ENCODE measurements at regions not wholly inside any gene's neighbourhood (a gene's known extent, or its start where the extent isn't known, plus 50 kb on each side); places are given as distances from the start of the nearest gene placed in this dataset.

GRCh38 chr5:166163996-166164610 lies 2127.3 kb upstream of the WWC1 start:
- TF ChIP-seq, protein P1, sequence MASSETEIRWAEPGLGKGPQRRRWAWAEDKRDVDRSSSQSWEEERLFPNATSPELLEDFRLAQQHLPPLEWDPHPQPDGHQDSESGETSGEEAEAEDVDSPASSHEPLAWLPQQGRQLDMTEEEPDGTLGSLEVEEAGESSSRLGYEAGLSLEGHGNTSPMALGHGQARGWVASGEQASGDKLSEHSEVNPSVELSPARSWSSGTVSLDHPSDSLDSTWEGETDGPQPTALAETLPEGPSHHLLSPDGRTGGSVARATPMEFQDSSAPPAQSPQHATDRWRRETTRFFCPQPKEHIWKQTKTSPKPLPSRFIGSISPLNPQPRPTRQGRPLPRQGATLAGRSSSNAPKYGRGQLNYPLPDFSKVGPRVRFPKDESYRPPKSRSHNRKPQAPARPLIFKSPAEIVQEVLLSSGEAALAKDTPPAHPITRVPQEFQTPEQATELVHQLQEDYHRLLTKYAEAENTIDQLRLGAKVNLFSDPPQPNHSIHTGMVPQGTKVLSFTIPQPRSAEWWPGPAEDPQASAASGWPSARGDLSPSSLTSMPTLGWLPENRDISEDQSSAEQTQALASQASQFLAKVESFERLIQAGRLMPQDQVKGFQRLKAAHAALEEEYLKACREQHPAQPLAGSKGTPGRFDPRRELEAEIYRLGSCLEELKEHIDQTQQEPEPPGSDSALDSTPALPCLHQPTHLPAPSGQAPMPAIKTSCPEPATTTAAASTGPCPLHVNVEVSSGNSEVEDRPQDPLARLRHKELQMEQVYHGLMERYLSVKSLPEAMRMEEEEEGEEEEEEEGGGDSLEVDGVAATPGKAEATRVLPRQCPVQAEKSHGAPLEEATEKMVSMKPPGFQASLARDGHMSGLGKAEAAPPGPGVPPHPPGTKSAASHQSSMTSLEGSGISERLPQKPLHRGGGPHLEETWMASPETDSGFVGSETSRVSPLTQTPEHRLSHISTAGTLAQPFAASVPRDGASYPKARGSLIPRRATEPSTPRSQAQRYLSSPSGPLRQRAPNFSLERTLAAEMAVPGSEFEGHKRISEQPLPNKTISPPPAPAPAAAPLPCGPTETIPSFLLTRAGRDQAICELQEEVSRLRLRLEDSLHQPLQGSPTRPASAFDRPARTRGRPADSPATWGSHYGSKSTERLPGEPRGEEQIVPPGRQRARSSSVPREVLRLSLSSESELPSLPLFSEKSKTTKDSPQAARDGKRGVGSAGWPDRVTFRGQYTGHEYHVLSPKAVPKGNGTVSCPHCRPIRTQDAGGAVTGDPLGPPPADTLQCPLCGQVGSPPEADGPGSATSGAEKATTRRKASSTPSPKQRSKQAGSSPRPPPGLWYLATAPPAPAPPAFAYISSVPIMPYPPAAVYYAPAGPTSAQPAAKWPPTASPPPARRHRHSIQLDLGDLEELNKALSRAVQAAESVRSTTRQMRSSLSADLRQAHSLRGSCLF (CRISPR knock-in tag; IDR thresholded peaks at IDR 0.05; ENCODE audit: borderline replicate concordance), result no peak
- TF ChIP-seq DPF2 (CRISPR knock-in tag; IDR thresholded peaks at IDR 0.05; ENCODE audit: borderline replicate concordance, low read depth), result no peak
- no peak for TF ChIP-seq SP5 (CRISPR knock-in tag; IDR thresholded peaks at IDR 0.05; ENCODE audit: borderline replicate concordance, low read depth)
- no peak for TF ChIP-seq CHD4 (IDR thresholded peaks at IDR 0.05; ENCODE audit: borderline replicate concordance, low read length)
- TF ChIP-seq KAT7 (CRISPR knock-in tag; IDR thresholded peaks at IDR 0.05; ENCODE audit: borderline replicate concordance), result no peak
- no peak for TF ChIP-seq THYN1 (CRISPR knock-in tag; IDR thresholded peaks at IDR 0.05; ENCODE audit: borderline replicate concordance, low read depth)
- no peak for TF ChIP-seq HMG20A (CRISPR knock-in tag; IDR thresholded peaks at IDR 0.05; ENCODE audit: borderline replicate concordance)
- no peak for TF ChIP-seq IRF2 (CRISPR knock-in tag; IDR thresholded peaks at IDR 0.05)
- ChIA-PET CTCF (ENCODE audit: low intra/inter-chr PET ratio, low total read pairs) (no interaction called here), POLR2A (no interaction called here)

More at GRCh38 chr5:166163996-166164610, 2127.3 kb upstream of the WWC1 start:
- no peak for ATAC-seq
- H3K9me3 ChIP-seq (ENCODE audit: low read length), result peaks cover 78% of the 10 kb centered on the region
- 21% methylated on average over 3 of the region's 3 CpGs for WGBS (ENCODE audit: low lambda C conversion rate)
- H4K20me1 ChIP-seq (ENCODE audit: insufficient read depth, low read length), result no peaks in the 10 kb centered on the region
- H3K9ac ChIP-seq (ENCODE audit: insufficient read depth, low read depth, low read length), result no peak overlapping the region
- H3K4me1 ChIP-seq (ENCODE audit: insufficient read depth, low read length), result no peaks in the 10 kb centered on the region
- no peaks in the 10 kb centered on the region for H3K79me2 ChIP-seq (ENCODE audit: insufficient read depth, low read length)
- H3K4me3 ChIP-seq (replicated peaks in 1 of 3; ENCODE audit: insufficient read depth in 1 of 3, low read depth in 2 of 3, low read length in 3 of 3), result no peak overlapping the region
- no peaks in the 10 kb centered on the region for H3K27me3 ChIP-seq (ENCODE audit: control insufficient read depth in 1 of 2, insufficient read depth in 2 of 2, low read length in 2 of 2)
- DNase-seq (ENCODE audit: low spot score), result no peak
- intact Hi-C loops (cut with micrococcal nuclease; ENCODE audit: unreplicated experiment) (no loop called here), in situ Hi-C loops (cut with HindIII; ENCODE audit: extremely low pct_ligation_motif_present, low pct_unique_long_range_greater_than_20kb) (no loop called here)
- no peak overlapping the region for H3K4me2 ChIP-seq (ENCODE audit: low read depth, low read length)
- no peak overlapping the region for H3K27ac ChIP-seq (ENCODE audit: extremely low read length, insufficient read depth, low read length)
- FAIRE-seq, result no peak
- H3K36me3 ChIP-seq (replicated peaks in 1 of 2; ENCODE audit: control insufficient read depth in 1 of 2, insufficient read depth in 2 of 2, low read length in 2 of 2), result no peaks in the 10 kb centered on the region
- BruUV-seq (replicated peaks), result no TSS peak
- no peak overlapping the region for H2AFZ ChIP-seq (ENCODE audit: low read length)
